ENCODE measurements at regions not wholly inside any gene's neighbourhood (a gene's known extent, or its start where the extent isn't known, plus 50 kb on each side); places are given as distances from the start of the nearest gene placed in this dataset.

DNA sequence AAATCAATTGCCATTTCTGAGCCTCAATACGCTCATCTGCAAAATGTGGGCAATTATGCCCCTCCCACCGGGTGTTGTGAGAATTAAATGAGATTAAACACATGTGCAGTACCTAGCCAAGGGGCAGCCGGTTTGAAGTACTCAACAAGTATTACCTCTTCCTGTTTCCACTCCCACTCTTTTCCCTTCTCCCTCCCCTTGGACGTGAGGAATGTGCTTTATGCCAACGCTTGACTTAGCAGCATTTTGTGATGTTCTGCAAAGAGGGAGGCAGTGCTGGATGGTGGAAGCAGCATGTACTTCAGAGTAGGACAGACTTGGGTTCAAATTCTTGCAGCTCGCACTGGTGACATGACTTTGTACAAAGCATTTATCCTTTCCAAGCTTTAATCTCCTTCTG is 306.0 kb downstream of the BUD13 start:
- no peak overlapping the region for H3K4me2 ChIP-seq
- CTCF ChIA-PET, result no interaction called here
- no peak overlapping the region for H3K4me3 ChIP-seq
- ATAC-seq, result no peak
- no peak for FAIRE-seq
- DNase-seq (ENCODE audit: low read depth in 1 of 2, low spot score in 1 of 2), result no peak
- H3K27ac ChIP-seq, result no peak overlapping the region
- no peak for TF ChIP-seq FOXS1 (CRISPR knock-in tag; IDR thresholded peaks at IDR 0.05)
- no peak for TF ChIP-seq EHF (CRISPR knock-in tag; IDR thresholded peaks at IDR 0.05)
- TF ChIP-seq GATA3 (IDR thresholded peaks at IDR 0.05; ENCODE audit: borderline replicate concordance), result no peak
- no peak for TF ChIP-seq HOXA7 (CRISPR knock-in tag; IDR thresholded peaks at IDR 0.05)
- TF ChIP-seq, protein P1, sequence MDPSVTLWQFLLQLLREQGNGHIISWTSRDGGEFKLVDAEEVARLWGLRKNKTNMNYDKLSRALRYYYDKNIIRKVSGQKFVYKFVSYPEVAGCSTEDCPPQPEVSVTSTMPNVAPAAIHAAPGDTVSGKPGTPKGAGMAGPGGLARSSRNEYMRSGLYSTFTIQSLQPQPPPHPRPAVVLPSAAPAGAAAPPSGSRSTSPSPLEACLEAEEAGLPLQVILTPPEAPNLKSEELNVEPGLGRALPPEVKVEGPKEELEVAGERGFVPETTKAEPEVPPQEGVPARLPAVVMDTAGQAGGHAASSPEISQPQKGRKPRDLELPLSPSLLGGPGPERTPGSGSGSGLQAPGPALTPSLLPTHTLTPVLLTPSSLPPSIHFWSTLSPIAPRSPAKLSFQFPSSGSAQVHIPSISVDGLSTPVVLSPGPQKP (IDR thresholded peaks at IDR 0.05; ENCODE audit: low read depth, low read length), result no peak
- no peak for TF ChIP-seq ZC3H11A (IDR thresholded peaks at IDR 0.05)
- TF ChIP-seq, protein P2, sequence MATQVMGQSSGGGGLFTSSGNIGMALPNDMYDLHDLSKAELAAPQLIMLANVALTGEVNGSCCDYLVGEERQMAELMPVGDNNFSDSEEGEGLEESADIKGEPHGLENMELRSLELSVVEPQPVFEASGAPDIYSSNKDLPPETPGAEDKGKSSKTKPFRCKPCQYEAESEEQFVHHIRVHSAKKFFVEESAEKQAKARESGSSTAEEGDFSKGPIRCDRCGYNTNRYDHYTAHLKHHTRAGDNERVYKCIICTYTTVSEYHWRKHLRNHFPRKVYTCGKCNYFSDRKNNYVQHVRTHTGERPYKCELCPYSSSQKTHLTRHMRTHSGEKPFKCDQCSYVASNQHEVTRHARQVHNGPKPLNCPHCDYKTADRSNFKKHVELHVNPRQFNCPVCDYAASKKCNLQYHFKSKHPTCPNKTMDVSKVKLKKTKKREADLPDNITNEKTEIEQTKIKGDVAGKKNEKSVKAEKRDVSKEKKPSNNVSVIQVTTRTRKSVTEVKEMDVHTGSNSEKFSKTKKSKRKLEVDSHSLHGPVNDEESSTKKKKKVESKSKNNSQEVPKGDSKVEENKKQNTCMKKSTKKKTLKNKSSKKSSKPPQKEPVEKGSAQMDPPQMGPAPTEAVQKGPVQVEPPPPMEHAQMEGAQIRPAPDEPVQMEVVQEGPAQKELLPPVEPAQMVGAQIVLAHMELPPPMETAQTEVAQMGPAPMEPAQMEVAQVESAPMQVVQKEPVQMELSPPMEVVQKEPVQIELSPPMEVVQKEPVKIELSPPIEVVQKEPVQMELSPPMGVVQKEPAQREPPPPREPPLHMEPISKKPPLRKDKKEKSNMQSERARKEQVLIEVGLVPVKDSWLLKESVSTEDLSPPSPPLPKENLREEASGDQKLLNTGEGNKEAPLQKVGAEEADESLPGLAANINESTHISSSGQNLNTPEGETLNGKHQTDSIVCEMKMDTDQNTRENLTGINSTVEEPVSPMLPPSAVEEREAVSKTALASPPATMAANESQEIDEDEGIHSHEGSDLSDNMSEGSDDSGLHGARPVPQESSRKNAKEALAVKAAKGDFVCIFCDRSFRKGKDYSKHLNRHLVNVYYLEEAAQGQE (IDR thresholded peaks at IDR 0.05), result no peak
- TF ChIP-seq SREBF2 (IDR thresholded peaks at IDR 0.05), result no peak
- TF ChIP-seq POLR2AphosphoS2 (conservative IDR thresholded peaks at IDR 0.05; ENCODE audit: low read length), result no peak
- H3K4me1 ChIP-seq, result no peaks in the 10 kb centered on the region
- WGBS (ENCODE audit: missing lambda C conversion rate), result 4% methylated on average over 6 of the region's 6 CpGs
- no peaks in the 10 kb centered on the region for H3K9me3 ChIP-seq
- POLR2A ChIA-PET, result no interaction called here

DNA sequence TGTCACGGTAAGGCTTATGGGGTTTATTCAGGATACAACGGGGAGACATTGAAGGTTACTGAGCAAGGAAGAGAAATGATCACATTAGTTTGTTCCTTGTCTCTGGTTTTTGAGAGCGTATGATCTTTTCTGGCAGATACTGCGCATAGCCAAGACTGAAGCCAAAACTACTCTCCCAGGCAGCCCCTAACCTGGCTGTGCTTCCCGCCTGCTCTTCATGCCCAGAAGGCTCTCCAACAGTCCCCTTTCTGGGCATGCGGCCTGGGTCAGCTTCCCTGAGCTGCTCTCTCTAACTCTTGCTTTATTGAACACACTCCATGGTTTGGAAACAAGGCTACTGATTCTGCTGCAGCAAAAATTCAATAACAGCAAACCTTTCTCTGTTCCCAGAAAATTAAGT is 306.6 kb downstream of the BUD13 start:
- ChIA-PET CTCF (no interaction called here), POLR2A (no interaction called here)
- FAIRE-seq, result no peak
- Histone ChIP-seq H3K27ac (no peak overlapping the region), H3K4me1 (no peaks in the 10 kb centered on the region), H3K4me2 (no peak overlapping the region), H3K4me3 (no peak overlapping the region), H3K9me3 (no peaks in the 10 kb centered on the region)
- TF ChIP-seq, protein P3, sequence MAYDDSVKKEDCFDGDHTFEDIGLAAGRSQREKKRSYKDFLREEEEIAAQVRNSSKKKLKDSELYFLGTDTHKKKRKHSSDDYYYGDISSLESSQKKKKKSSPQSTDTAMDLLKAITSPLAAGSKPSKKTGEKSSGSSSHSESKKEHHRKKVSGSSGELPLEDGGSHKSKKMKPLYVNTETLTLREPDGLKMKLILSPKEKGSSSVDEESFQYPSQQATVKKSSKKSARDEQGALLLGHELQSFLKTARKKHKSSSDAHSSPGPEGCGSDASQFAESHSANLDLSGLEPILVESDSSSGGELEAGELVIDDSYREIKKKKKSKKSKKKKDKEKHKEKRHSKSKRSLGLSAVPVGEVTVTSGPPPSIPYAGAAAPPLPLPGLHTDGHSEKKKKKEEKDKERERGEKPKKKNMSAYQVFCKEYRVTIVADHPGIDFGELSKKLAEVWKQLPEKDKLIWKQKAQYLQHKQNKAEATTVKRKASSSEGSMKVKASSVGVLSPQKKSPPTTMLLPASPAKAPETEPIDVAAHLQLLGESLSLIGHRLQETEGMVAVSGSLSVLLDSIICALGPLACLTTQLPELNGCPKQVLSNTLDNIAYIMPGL (CRISPR knock-in tag; IDR thresholded peaks at IDR 0.05; ENCODE audit: borderline replicate concordance), result no peak
- TF ChIP-seq HOXA7 (CRISPR knock-in tag; IDR thresholded peaks at IDR 0.05) (no peak), KDM1A (IDR thresholded peaks at IDR 0.05; ENCODE audit: low read depth) (no peak), JUN (IDR thresholded peaks at IDR 0.05) (no peak), HDAC2 (IDR thresholded peaks at IDR 0.05) (no peak), CHD4 (IDR thresholded peaks at IDR 0.05; ENCODE audit: borderline replicate concordance) (no peak), HEYL (CRISPR knock-in tag; IDR thresholded peaks at IDR 0.05) (no peak), CBX2 (IDR thresholded peaks at IDR 0.05; ENCODE audit: borderline replicate concordance, low read depth) (no peak), KDM5A (IDR thresholded peaks at IDR 0.05) (no peak), POLR2AphosphoS2 (conservative IDR thresholded peaks at IDR 0.05; ENCODE audit: low read length) (no peak), MAZ (IDR thresholded peaks at IDR 0.05; ENCODE audit: borderline replicate concordance, low read depth, low read length) (no peak), RFX5 (IDR thresholded peaks at IDR 0.05) (no peak)
- TF ChIP-seq, protein P4, sequence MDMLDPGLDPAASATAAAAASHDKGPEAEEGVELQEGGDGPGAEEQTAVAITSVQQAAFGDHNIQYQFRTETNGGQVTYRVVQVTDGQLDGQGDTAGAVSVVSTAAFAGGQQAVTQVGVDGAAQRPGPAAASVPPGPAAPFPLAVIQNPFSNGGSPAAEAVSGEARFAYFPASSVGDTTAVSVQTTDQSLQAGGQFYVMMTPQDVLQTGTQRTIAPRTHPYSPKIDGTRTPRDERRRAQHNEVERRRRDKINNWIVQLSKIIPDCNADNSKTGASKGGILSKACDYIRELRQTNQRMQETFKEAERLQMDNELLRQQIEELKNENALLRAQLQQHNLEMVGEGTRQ (IDR thresholded peaks at IDR 0.05), result no peak
- TF ChIP-seq, protein P5, sequence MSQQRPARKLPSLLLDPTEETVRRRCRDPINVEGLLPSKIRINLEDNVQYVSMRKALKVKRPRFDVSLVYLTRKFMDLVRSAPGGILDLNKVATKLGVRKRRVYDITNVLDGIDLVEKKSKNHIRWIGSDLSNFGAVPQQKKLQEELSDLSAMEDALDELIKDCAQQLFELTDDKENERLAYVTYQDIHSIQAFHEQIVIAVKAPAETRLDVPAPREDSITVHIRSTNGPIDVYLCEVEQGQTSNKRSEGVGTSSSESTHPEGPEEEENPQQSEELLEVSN (IDR thresholded peaks at IDR 0.05; ENCODE audit: borderline replicate concordance, low read depth), result no peak
- TF ChIP-seq, protein P6, sequence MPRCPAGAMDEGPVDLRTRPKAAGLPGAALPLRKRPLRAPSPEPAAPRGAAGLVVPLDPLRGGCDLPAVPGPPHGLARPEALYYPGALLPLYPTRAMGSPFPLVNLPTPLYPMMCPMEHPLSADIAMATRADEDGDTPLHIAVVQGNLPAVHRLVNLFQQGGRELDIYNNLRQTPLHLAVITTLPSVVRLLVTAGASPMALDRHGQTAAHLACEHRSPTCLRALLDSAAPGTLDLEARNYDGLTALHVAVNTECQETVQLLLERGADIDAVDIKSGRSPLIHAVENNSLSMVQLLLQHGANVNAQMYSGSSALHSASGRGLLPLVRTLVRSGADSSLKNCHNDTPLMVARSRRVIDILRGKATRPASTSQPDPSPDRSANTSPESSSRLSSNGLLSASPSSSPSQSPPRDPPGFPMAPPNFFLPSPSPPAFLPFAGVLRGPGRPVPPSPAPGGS (IDR thresholded peaks at IDR 0.05), result no peak
- WGBS (ENCODE audit: missing lambda C conversion rate), result 40% methylated on average over 6 of the region's 6 CpGs
- ATAC-seq, result no peak
- no peak for DNase-seq (ENCODE audit: low read depth in 1 of 2, low spot score in 1 of 2)
